ENCODE measurements at regions not wholly inside any gene's neighbourhood (a gene's known extent, or its start where the extent isn't known, plus 50 kb on each side); places are given as distances from the start of the nearest gene placed in this dataset.
"Not testable (repeated sequence)": the region's sequence is repeated elsewhere in the genome, so short reads cannot be mapped to it uniquely, and the experiment has no call there.

- H3K4me1 ChIP-seq (ENCODE audit: control insufficient read depth, insufficient read depth, low read length): no peaks in the 10 kb centered on the region
- no peaks in the 10 kb centered on the region for H3K27me3 ChIP-seq (ENCODE audit: control insufficient read depth, insufficient read depth)
- 66% methylated on average over 3 of the region's 3 CpGs for WGBS
- no peak overlapping the region for H3K4me3 ChIP-seq (ENCODE audit: low read length)
- no peak overlapping the region for H3K27ac ChIP-seq (ENCODE audit: low read length)
- intact Hi-C loops (cut with DNase I): no loop called here
- DNase-seq (no peak), ATAC-seq (no peak)
- H3K9me3 ChIP-seq (ENCODE audit: control insufficient read depth, low read length): no peaks in the 10 kb centered on the region
These were observed 179.7 kb upstream of the MALRD1 start for GRCh38 chr10:18868919-18869318.

- H3K4me3 ChIP-seq (ENCODE audit: low read length): no peak overlapping the region
- 90% methylated on average over 1 of the region's 1 CpG for WGBS
- no peak for DNase-seq
- intact Hi-C loops (cut with DNase I): no loop called here
- no peaks in the 10 kb centered on the region for H3K27me3 ChIP-seq (ENCODE audit: control insufficient read depth, insufficient read depth)
- no peak overlapping the region for H3K27ac ChIP-seq (ENCODE audit: low read length)
- ATAC-seq: no peak
- no peaks in the 10 kb centered on the region for H3K9me3 ChIP-seq (ENCODE audit: control insufficient read depth, low read length)
- H3K4me1 ChIP-seq (ENCODE audit: control insufficient read depth, insufficient read depth, low read length): no peaks in the 10 kb centered on the region
These were observed 173.1 kb upstream of the MALRD1 start for GRCh38 chr10:18875477-18875876.

DNA sequence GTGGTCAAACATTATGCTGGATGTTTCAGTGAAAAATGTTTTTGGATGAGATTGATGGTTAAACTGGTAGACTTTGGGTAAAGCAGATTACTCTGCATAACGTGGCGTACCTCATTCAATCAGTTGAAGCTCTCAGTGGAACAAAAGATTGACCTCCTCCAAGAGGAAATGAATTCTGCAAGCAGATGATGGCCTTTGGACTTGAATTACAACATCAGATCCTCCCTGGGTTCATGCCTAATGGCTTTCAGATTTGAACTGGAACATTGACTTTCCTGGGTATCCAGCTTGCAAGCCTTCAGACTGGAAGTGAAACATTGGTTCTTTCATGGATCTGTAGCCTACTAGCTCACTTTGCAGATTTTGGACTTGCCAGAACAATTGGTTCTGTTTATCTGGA, 169.3 kb upstream of the MALRD1 start:
- H3K4me1 ChIP-seq (ENCODE audit: control insufficient read depth, insufficient read depth, low read length): no peaks in the 10 kb centered on the region
- no peaks in the 10 kb centered on the region for H3K9me3 ChIP-seq (ENCODE audit: control insufficient read depth, low read length)
- no peak overlapping the region for H3K4me3 ChIP-seq (ENCODE audit: low read length)
- 85% methylated on average over 2 of the region's 2 CpGs for WGBS
- DNase-seq: no peak
- ATAC-seq: no peak
- H3K27ac ChIP-seq (ENCODE audit: low read length): no peak overlapping the region
- intact Hi-C loops (cut with DNase I): no loop called here
- H3K27me3 ChIP-seq (ENCODE audit: control insufficient read depth, insufficient read depth): no peaks in the 10 kb centered on the region

- H3K9me3 ChIP-seq (ENCODE audit: control insufficient read depth, low read length): no peaks in the 10 kb centered on the region
- no peak overlapping the region for H3K4me3 ChIP-seq (ENCODE audit: low read length)
- ATAC-seq (no peak), DNase-seq (no peak)
- no peak overlapping the region for H3K27ac ChIP-seq (ENCODE audit: low read length)
- H3K4me1 ChIP-seq (ENCODE audit: control insufficient read depth, insufficient read depth, low read length): no peaks in the 10 kb centered on the region
- WGBS: 72% methylated on average over 16 of the region's 16 CpGs
- H3K27me3 ChIP-seq (ENCODE audit: control insufficient read depth, insufficient read depth): no peaks in the 10 kb centered on the region
- intact Hi-C loops (cut with DNase I): no loop called here
These were observed 168.1 kb upstream of the MALRD1 start for GRCh38 chr10:18880530-18880929.

DNA sequence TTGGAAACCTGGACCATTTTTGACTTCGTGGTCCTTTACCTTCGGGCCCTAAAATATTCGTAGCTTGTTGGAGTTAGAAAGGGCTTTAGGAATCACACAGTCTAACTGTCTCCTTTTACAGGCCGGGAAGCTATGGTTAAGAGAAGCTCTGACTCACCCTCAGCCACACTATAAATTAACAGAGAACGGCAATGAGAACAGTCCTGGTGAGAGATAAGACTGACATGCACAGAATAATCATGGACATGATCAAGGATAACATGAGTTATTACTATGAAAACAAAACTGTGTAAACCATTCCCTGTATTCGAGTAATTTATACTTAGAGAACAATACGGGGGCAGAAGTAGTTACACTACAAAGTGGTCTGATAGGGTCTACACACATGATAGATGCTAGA, 162.5 kb upstream of the MALRD1 start:
- Histone ChIP-seq H3K4me3 (ENCODE audit: low read length) (no peak overlapping the region), H3K27ac (ENCODE audit: low read length) (no peak overlapping the region), H3K4me1 (ENCODE audit: control insufficient read depth, insufficient read depth, low read length) (no peaks in the 10 kb centered on the region), H3K27me3 (ENCODE audit: control insufficient read depth, insufficient read depth) (no peaks in the 10 kb centered on the region), H3K9me3 (ENCODE audit: control insufficient read depth, low read length) (no peaks in the 10 kb centered on the region)
- no peak for DNase-seq
- intact Hi-C loops (cut with DNase I): no loop called here
- WGBS: 73% methylated on average over 7 of the region's 7 CpGs
- no peak for ATAC-seq

- Histone ChIP-seq H3K27me3 (ENCODE audit: control insufficient read depth, insufficient read depth) (no peaks in the 10 kb centered on the region), H3K4me3 (ENCODE audit: low read length) (no peak overlapping the region), H3K27ac (ENCODE audit: low read length) (no peak overlapping the region), H3K4me1 (ENCODE audit: control insufficient read depth, insufficient read depth, low read length) (no peaks in the 10 kb centered on the region), H3K9me3 (ENCODE audit: control insufficient read depth, low read length) (no peaks in the 10 kb centered on the region)
- ATAC-seq: no peak
- intact Hi-C loops (cut with DNase I): no loop called here
- DNase-seq: no peak
These were observed 142.0 kb upstream of the MALRD1 start for GRCh38 chr10:18906636-18907035.

- 78% methylated on average over 9 of the region's 9 CpGs for WGBS
- intact Hi-C loops (cut with DNase I); H3K4me3 ChIP-seq (ENCODE audit: low read length); H3K27ac ChIP-seq (ENCODE audit: low read length); H3K4me1 ChIP-seq (ENCODE audit: control insufficient read depth, insufficient read depth, low read length); ATAC-seq; H3K9me3 ChIP-seq (ENCODE audit: control insufficient read depth, low read length); DNase-seq; H3K27me3 ChIP-seq (ENCODE audit: control insufficient read depth, insufficient read depth): not testable (repeated sequence)
These were observed 131.2 kb upstream of the MALRD1 start for GRCh38 chr10:18917431-18917830.

- H3K4me3 ChIP-seq (ENCODE audit: low read length): no peak overlapping the region
- H3K27me3 ChIP-seq (ENCODE audit: control insufficient read depth, insufficient read depth): no peaks in the 10 kb centered on the region
- no peak for ATAC-seq
- no peak overlapping the region for H3K27ac ChIP-seq (ENCODE audit: low read length)
- no peak for DNase-seq
- WGBS: 65% methylated on average over 4 of the region's 4 CpGs
- intact Hi-C loops (cut with DNase I): no loop called here
- H3K9me3 ChIP-seq (ENCODE audit: control insufficient read depth, low read length): no peaks in the 10 kb centered on the region
- H3K4me1 ChIP-seq (ENCODE audit: control insufficient read depth, insufficient read depth, low read length): no peaks in the 10 kb centered on the region
These were observed 130.1 kb upstream of the MALRD1 start for GRCh38 chr10:18918532-18918931.

DNA sequence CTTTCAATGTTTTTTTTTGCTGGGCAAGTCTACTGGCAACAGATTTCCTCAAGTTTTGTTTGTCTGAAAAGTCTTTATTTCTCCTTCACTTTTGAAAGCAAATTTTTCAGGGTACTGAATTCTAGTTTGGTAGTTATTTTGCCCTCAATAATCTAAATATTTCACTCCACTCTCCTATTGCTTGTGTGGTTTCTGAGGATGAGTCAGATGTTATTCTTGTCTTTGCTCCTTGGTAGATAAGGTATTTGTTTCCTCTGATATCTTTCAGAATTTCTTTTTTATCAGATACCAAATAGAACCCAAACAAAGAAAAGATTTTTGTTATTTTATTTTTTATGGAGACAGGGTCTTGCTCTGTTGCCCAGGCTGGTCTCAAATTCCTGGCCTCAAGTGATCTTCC, 99.2 kb upstream of the MALRD1 start:
- H3K27ac ChIP-seq (ENCODE audit: low read length): no peak overlapping the region
- H3K4me1 ChIP-seq (ENCODE audit: control insufficient read depth, insufficient read depth, low read length): no peaks in the 10 kb centered on the region
- no peak overlapping the region for H3K4me3 ChIP-seq (ENCODE audit: low read length)
- no peaks in the 10 kb centered on the region for H3K27me3 ChIP-seq (ENCODE audit: control insufficient read depth, insufficient read depth)
- ATAC-seq: no peak
- intact Hi-C loops (cut with DNase I): no loop called here
- DNase-seq: no peak
- no peaks in the 10 kb centered on the region for H3K9me3 ChIP-seq (ENCODE audit: control insufficient read depth, low read length)

DNA sequence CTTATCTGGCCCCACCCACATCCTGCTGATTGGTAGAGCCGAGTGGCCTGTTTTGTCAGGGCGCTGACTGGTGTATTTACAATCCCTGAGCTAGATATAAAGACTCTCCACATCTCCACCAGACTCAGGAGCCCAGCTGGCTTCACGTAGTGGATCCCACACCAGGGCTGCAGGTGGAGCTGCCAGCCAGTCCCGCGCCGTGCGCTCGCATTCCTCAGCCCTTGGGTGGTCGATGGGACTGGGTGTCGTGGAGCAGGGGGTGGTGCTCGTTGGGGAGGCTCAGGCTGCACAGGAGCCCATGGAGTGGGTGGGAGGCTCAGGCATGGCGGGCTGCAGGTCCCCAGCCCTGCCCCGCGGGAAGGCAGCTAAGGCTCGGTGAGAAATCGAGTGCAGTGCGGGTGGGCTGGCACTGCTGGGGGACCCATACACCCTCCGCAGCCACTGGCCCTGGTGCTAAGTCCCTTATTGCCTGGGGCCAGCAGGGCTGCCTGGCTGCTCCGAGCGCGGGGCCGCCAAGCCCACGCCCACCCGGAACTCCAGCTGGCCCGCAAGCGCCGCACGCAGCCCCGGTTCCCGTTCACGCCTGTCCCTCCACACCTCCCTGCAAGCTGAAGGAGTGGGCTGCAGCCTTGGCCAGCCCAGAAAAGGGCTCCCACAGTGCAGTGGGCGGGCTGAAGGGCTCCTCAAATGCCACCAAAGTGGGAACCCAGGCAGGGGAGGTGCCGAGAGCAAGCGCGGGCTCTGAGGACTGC, 97.4 kb upstream of the MALRD1 start:
- intact Hi-C loops (cut with DNase I); H3K4me3 ChIP-seq (ENCODE audit: low read length); ATAC-seq; H3K27me3 ChIP-seq (ENCODE audit: control insufficient read depth, insufficient read depth); H3K9me3 ChIP-seq (ENCODE audit: control insufficient read depth, low read length); H3K4me1 ChIP-seq (ENCODE audit: control insufficient read depth, insufficient read depth, low read length); DNase-seq; H3K27ac ChIP-seq (ENCODE audit: low read length): not testable (repeated sequence)
- WGBS: 89% methylated on average over 35 of the region's 35 CpGs

DNA sequence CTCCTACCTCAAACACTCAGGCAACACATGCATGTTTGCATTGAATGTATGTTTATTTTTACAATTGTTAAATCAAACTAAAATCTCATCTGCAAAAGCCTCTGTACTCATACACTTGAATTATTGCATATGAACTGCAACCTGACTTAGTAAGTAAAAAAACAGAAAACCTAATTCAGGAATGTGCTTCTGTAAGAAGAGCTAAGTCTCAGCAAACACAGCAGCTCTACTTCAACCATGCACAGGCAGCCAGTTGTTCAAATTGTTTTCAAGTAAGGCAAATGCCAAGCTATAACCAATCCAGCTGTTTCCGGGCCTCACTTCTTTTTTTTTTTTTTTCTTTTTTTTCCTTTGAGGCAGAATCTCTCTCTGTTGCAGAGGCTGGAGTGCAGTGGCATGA, 93.5 kb upstream of the MALRD1 start:
- intact Hi-C loops (cut with DNase I): no loop called here
- DNase-seq (no peak), ATAC-seq (no peak)
- Histone ChIP-seq H3K9me3 (ENCODE audit: control insufficient read depth, low read length) (no peaks in the 10 kb centered on the region), H3K4me1 (ENCODE audit: control insufficient read depth, insufficient read depth, low read length) (no peaks in the 10 kb centered on the region), H3K27me3 (ENCODE audit: control insufficient read depth, insufficient read depth) (no peaks in the 10 kb centered on the region), H3K4me3 (ENCODE audit: low read length) (no peak overlapping the region), H3K27ac (ENCODE audit: low read length) (no peak overlapping the region)
- WGBS: 51% methylated on average over 1 of the region's 1 CpG

DNA sequence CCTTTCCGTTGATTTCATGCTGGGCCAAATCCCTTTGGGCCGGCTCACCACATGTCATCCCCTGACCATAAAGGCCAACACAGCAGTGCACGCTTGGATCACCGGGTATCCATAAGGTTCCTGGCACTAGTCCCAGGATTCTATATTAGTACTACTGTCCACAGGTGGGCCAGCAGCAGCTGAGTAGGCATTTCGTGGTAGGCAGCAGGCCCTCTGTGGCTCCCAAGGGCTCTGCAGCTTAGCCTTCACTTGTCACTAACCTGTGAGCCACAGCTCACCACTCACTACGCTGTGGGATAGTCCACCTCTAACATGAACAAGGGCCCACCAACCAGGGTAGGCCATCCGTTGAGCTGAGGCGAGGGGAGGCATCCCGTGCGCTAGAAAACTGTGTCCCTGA, 89.2 kb upstream of the MALRD1 start:
- DNase-seq: no peak
- WGBS: 89% methylated on average over 10 of the region's 10 CpGs
- ATAC-seq: peak in 1 of 2 donors; percentile 19
- intact Hi-C loops (cut with DNase I): no loop called here
- Histone ChIP-seq H3K27ac (ENCODE audit: low read length) (no peak overlapping the region), H3K4me3 (ENCODE audit: low read length) (no peak overlapping the region), H3K9me3 (ENCODE audit: control insufficient read depth, low read length) (no peaks in the 10 kb centered on the region), H3K27me3 (ENCODE audit: control insufficient read depth, insufficient read depth) (no peaks in the 10 kb centered on the region), H3K4me1 (ENCODE audit: control insufficient read depth, insufficient read depth, low read length) (no peaks in the 10 kb centered on the region)
